ENCODE measurements at regions not wholly inside any gene's neighbourhood (a gene's known extent, or its start where the extent isn't known, plus 50 kb on each side); places are given as distances from the start of the nearest gene placed in this dataset.

GRCh38 chr1:232445361-232446106 is 184.4 kb downstream of the SIPA1L2 start:
- POLR2A ChIA-PET: no interaction called here
- CTCF ChIA-PET: interaction anchor here (1.0 to 1.3 kb wide), 2 partner anchors 8 to 34 kb away, joined by 3 read pairs; no protein-coding TSS in a partner anchor
- no peak for DNase-seq (ENCODE audit: extremely low spot score)
- no peak for TF ChIP-seq CTCF (IDR thresholded peaks at IDR 0.05; ENCODE audit: control extremely low read depth, extremely low read depth, low read depth, missing control alignments)

- ChIA-PET POLR2A (no interaction called here), CTCF (no interaction called here)
- TF ChIP-seq CTCF (IDR thresholded peaks at IDR 0.05; ENCODE audit: control extremely low read depth, extremely low read depth, low read depth, missing control alignments): no peak
- no peak for DNase-seq (ENCODE audit: extremely low spot score)
Observed at GRCh38 chr1:232443372-232443771, 186.6 kb downstream of the SIPA1L2 start.

- ChIA-PET CTCF (no interaction called here), POLR2A (no interaction called here)
- no peak for DNase-seq (ENCODE audit: extremely low spot score)
- TF ChIP-seq CTCF (IDR thresholded peaks at IDR 0.05; ENCODE audit: control extremely low read depth, extremely low read depth, low read depth, missing control alignments): no peak
Observed at GRCh38 chr1:232441036-232441411, 188.9 kb downstream of the SIPA1L2 start.

GRCh38 chr1:232440325-232441035 is 189.5 kb downstream of the SIPA1L2 start:
- CTCF ChIA-PET: no interaction called here
- POLR2A ChIA-PET: no interaction called here
- no peak for DNase-seq (ENCODE audit: extremely low spot score)
- no peak for TF ChIP-seq CTCF (IDR thresholded peaks at IDR 0.05; ENCODE audit: control extremely low read depth, extremely low read depth, low read depth, missing control alignments)

- CTCF ChIA-PET: no interaction called here
- no peak for DNase-seq (ENCODE audit: extremely low spot score)
Observed at GRCh38 chr1:232439011-232439410, 190.9 kb downstream of the SIPA1L2 start.

GRCh38 chr1:232438476-232438875 is 191.5 kb downstream of the SIPA1L2 start:
- no peak for TF ChIP-seq CTCF (IDR thresholded peaks at IDR 0.05; ENCODE audit: control extremely low read depth, extremely low read depth, low read depth, missing control alignments)
- ChIA-PET POLR2A (no interaction called here), CTCF (no interaction called here)
- no peak for DNase-seq (ENCODE audit: extremely low spot score)

More at GRCh38 chr1:232439011-232439410, 190.9 kb downstream of the SIPA1L2 start:
- POLR2A ChIA-PET: no interaction called here
- no peak for TF ChIP-seq CTCF (IDR thresholded peaks at IDR 0.05; ENCODE audit: control extremely low read depth, extremely low read depth, low read depth, missing control alignments)

All from GM10248 (cell line).